ENCODE measurements at regions not wholly inside any gene's neighbourhood (a gene's known extent, or its start where the extent isn't known, plus 50 kb on each side); places are given as distances from the start of the nearest gene placed in this dataset.
"Not testable (repeated sequence)": the region's sequence is repeated elsewhere in the genome, so short reads cannot be mapped to it uniquely, and the experiment has no call there.

- DNase-seq: no peak
These were observed 96.6 kb downstream of the NKX2-1 start for GRCh38 chr14:36423430-36423829.

GRCh38 chr14:36420149-36420687 lies 99.8 kb upstream of the MBIP start:
- in situ Hi-C loops (cut with MboI; ENCODE audit: low pct_unique_long_range_greater_than_20kb, low sequenced_read_pairs): no loop called here

More at GRCh38 chr14:36423430-36423829, 96.6 kb downstream of the NKX2-1 start:
- in situ Hi-C loops (cut with MboI; ENCODE audit: low pct_unique_long_range_greater_than_20kb, low sequenced_read_pairs): no loop called here

GRCh38 chr14:36418937-36419336 lies 98.5 kb upstream of the MBIP start:
- no peak for DNase-seq
- in situ Hi-C loops (cut with MboI; ENCODE audit: low pct_unique_long_range_greater_than_20kb, low sequenced_read_pairs): no loop called here

More at GRCh38 chr14:36420149-36420687, 99.8 kb upstream of the MBIP start:
- DNase-seq: no peak

- in situ Hi-C loops (cut with MboI; ENCODE audit: low pct_unique_long_range_greater_than_20kb, low sequenced_read_pairs); DNase-seq: not testable (repeated sequence)
These were observed 91.5 kb upstream of the MBIP start for GRCh38 chr14:36411951-36412350.

GRCh38 chr14:36408388-36408787 lies 88.0 kb upstream of the MBIP start:
- in situ Hi-C loops (cut with MboI; ENCODE audit: low pct_unique_long_range_greater_than_20kb, low sequenced_read_pairs): no loop called here
- DNase-seq: no peak

GRCh38 chr14:36405589-36406274 lies 85.3 kb upstream of the MBIP start:
- in situ Hi-C loops (cut with MboI; ENCODE audit: low pct_unique_long_range_greater_than_20kb, low sequenced_read_pairs): no loop called here
- no peak for DNase-seq

- DNase-seq: no peak
- in situ Hi-C loops (cut with MboI; ENCODE audit: low pct_unique_long_range_greater_than_20kb, low sequenced_read_pairs): no loop called here
These were observed 82.4 kb upstream of the MBIP start for GRCh38 chr14:36402867-36403266.

- in situ Hi-C loops (cut with MboI; ENCODE audit: low pct_unique_long_range_greater_than_20kb, low sequenced_read_pairs): no loop called here
- no peak for DNase-seq
These were observed 78.2 kb upstream of the MBIP start for GRCh38 chr14:36398463-36399291.

GRCh38 chr14:36397357-36397756 lies 76.9 kb upstream of the MBIP start:
- in situ Hi-C loops (cut with MboI; ENCODE audit: low pct_unique_long_range_greater_than_20kb, low sequenced_read_pairs): no loop called here
- DNase-seq: no peak

GRCh38 chr14:36396798-36397197 lies 76.4 kb upstream of the MBIP start:
- no peak for DNase-seq
- in situ Hi-C loops (cut with MboI; ENCODE audit: low pct_unique_long_range_greater_than_20kb, low sequenced_read_pairs): no loop called here

GRCh38 chr14:36394593-36394992 lies 74.2 kb upstream of the MBIP start:
- no peak for DNase-seq
- in situ Hi-C loops (cut with MboI; ENCODE audit: low pct_unique_long_range_greater_than_20kb, low sequenced_read_pairs): no loop called here

- DNase-seq: no peak
- in situ Hi-C loops (cut with MboI; ENCODE audit: low pct_unique_long_range_greater_than_20kb, low sequenced_read_pairs): no loop called here
These were observed 70.3 kb upstream of the MBIP start for GRCh38 chr14:36390718-36391117.

GRCh38 chr14:36383767-36384431 lies 63.5 kb upstream of the MBIP start:
- in situ Hi-C loops (cut with MboI; ENCODE audit: low pct_unique_long_range_greater_than_20kb, low sequenced_read_pairs): no loop called here
- no peak for DNase-seq

GRCh38 chr14:36373982-36374673 lies 53.7 kb upstream of the MBIP start:
- in situ Hi-C loops (cut with MboI; ENCODE audit: low pct_unique_long_range_greater_than_20kb, low sequenced_read_pairs): no loop called here
- peak; percentile 81 for DNase-seq
